ENCODE measurements at regions not wholly inside any gene's neighbourhood (a gene's known extent, or its start where the extent isn't known, plus 50 kb on each side); places are given as distances from the start of the nearest gene placed in this dataset.

GRCh38 chr6:90406142-90406794 lies 109.6 kb upstream of the BACH2 start:
- no peak for DNase-seq (ENCODE audit: low read depth, low spot score)
- no peaks in the 10 kb centered on the region for H3K36me3 ChIP-seq (ENCODE audit: control insufficient read depth in 2 of 2, extremely low read depth in 1 of 2, insufficient read depth in 2 of 2, low read length in 2 of 2)
- TF ChIP-seq EZH2 (IDR thresholded peaks at IDR 0.05; ENCODE audit: borderline replicate concordance, low read depth, low read length, severe bottlenecking) (no peak), CTCF (IDR thresholded peaks at IDR 0.05; ENCODE audit: extremely low read depth in 1 of 2, insufficient read depth in 1 of 2, low read depth in 1 of 2, low read length in 2 of 2) (no peak), GATA2 (IDR thresholded peaks at IDR 0.05; ENCODE audit: insufficient read depth, insufficient read length, low read depth, low read length) (no peak), POLR2A (IDR thresholded peaks at IDR 0.05; ENCODE audit: low read depth, low read length) (no peak), FOS (IDR thresholded peaks at IDR 0.05; ENCODE audit: borderline replicate concordance, insufficient read depth, low read length) (no peak), MAX (IDR thresholded peaks at IDR 0.05; ENCODE audit: insufficient read depth, insufficient read length) (no peak), JUN (IDR thresholded peaks at IDR 0.05; ENCODE audit: borderline replicate concordance, insufficient read depth, insufficient read length, low read depth) (no peak), POLR2AphosphoS5 (IDR thresholded peaks at IDR 0.05; ENCODE audit: insufficient read depth, low read depth, low read length) (no peak)
- no peaks in the 10 kb centered on the region for H3K4me1 ChIP-seq (ENCODE audit: control insufficient read depth, extremely low read depth, insufficient read depth, low read length)
- no peaks in the 10 kb centered on the region for H3K9me3 ChIP-seq (replicated peaks; ENCODE audit: control insufficient read depth, insufficient read depth, low read length)
- intact Hi-C loops (cut with micrococcal nuclease) (no loop called here), dilution Hi-C loops (cut with MboI; ENCODE audit: extremely low pct_ligation_motif_present, low sequenced_read_pairs) (no loop called here)
- BruUV-seq (replicated peaks) = no TSS peak
- no peak overlapping the region for H2AFZ ChIP-seq (ENCODE audit: low read depth, low read length)
- H3K79me2 ChIP-seq (ENCODE audit: control insufficient read depth, insufficient read depth, low read length) = no peaks in the 10 kb centered on the region
- ChIA-PET POLR2A (no interaction called here), CTCF (interaction anchor here (1.4 to 3.9 kb wide), 2 partner anchors 13 to 73 kb away, joined by 4 to 12 read pairs; no protein-coding TSS in a partner anchor)
- H3K4me3 ChIP-seq (replicated peaks in 1 of 3; ENCODE audit: insufficient read depth in 1 of 3, low read depth in 1 of 3, low read length in 3 of 3) = no peak overlapping the region
- no peak for FAIRE-seq
- no peaks in the 10 kb centered on the region for H3K9me1 ChIP-seq (replicated peaks; ENCODE audit: control insufficient read depth, extremely low read depth, insufficient read depth, low read length)
- no peaks in the 10 kb centered on the region for H4K20me1 ChIP-seq (replicated peaks; ENCODE audit: control insufficient read depth, extremely low read depth, insufficient read depth, low read length)
- no peak overlapping the region for H3K27ac ChIP-seq (ENCODE audit: insufficient read depth, low read depth, low read length)
- no peak overlapping the region for H3K4me2 ChIP-seq (ENCODE audit: insufficient read depth, low read length)
- H3K27me3 ChIP-seq (ENCODE audit: control insufficient read depth in 2 of 2, insufficient read depth in 2 of 2, low read length in 2 of 2) = peaks cover 4 to 5% of the 10 kb centered on the region in 2 experiments
- H3K9ac ChIP-seq (replicated peaks; ENCODE audit: extremely low read depth, insufficient read depth, low read length) = no peak overlapping the region

All from endothelial cell of umbilical vein (primary cell).